ENCODE measurements at regions not wholly inside any gene's neighbourhood (a gene's known extent, or its start where the extent isn't known, plus 50 kb on each side); places are given as distances from the start of the nearest gene placed in this dataset.

DNA sequence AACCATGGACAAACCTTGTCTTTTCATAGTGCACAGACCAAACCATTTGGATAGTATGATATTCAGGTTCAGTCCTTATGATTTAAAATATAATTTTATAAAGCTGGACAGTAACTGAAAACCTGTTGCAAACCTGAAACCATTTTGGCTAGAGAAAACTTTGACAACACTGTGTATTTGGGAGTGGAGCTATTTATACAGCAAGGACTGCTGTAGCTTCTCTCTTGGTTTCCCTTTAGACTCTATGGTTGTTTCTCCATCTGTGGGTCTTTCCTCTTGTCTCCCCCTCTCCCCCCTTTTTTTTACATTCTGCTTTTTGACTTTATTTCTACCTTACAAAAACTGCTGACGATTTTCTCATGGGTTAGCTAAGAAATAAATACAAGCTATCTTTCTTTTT, 581.7 kb downstream of the SLC4A3 start:
- TF ChIP-seq POLR2AphosphoS5 (IDR thresholded peaks at IDR 0.05) = no peak
- no peak for TF ChIP-seq POLR2A (IDR thresholded peaks at IDR 0.05)

Data from breast epithelium (tissue), 3 donors.